Activated B cell treated with CpG ODN at 0.5 μM for 24 hours (primary cell): ENCODE measurements at regions not wholly inside any gene's neighbourhood (a gene's known extent, or its start where the extent isn't known, plus 50 kb on each side); places are given as distances from the start of the nearest gene placed in this dataset.

ENCODE experiments used
- ATAC-seq: fragments of 200-7000 bp; cut with Tn5 transposase; one replicate; pipeline ENCODE4 v1.10.0; 2021; ENCODE audit warnings: low read depth, mild to moderate bottlenecking, moderate library complexity
- CTCF ChIA-PET: fragments of 350-600 bp; sonication (Branson Sonifier 250); formaldehyde crosslinking; loops from one replicate; lab custom pipeline; 2021; ENCODE audit warnings: antibody characterized with exemption; lab: Charles Lee
- POLR2A ChIA-PET: fragments of 350-600 bp; sonication (Branson Sonifier 250); formaldehyde crosslinking; loops from one replicate; lab custom pipeline; 2021; ENCODE audit warnings: antibody characterized with exemption; lab: Charles Lee
- DNase-seq: peaks from one replicate; pipeline ENCODE4 v3.0.0; 2022
- H3K27ac Mint-ChIP-seq: one replicate; pipeline ENCODE4 v1.8.0; 2020; ENCODE audit warnings: mixed read lengths
- H3K27me3 Mint-ChIP-seq: one replicate; pipeline ENCODE4 v1.8.0; 2021; ENCODE audit warnings: mixed read lengths
- H3K36me3 Mint-ChIP-seq: one replicate; pipeline ENCODE4 v1.8.0; 2021; ENCODE audit warnings: low read depth, mixed read lengths
- H3K4me1 Mint-ChIP-seq: one replicate; pipeline ENCODE4 v1.8.0; 2021; ENCODE audit warnings: mixed read lengths
- H3K4me3 Mint-ChIP-seq: one replicate; pipeline ENCODE4 v1.8.0; 2020; ENCODE audit warnings: mild to moderate bottlenecking, mixed read lengths
- H3K9me3 Mint-ChIP-seq: one replicate; pipeline ENCODE4 v1.8.0; 2020; ENCODE audit warnings: mixed read lengths
- intact Hi-C: fragments of 100-400 bp; cut with micrococcal nuclease; formaldehyde crosslinking; loops from one replicate; pipeline ENCODE4 v1.15.1; 2024
- TF ChIP-seq, protein P1 (sequence below): fragments of 200-600 bp; IDR thresholded peaks from one replicate; pipeline ENCODE4 v1.8.0; 2022; ENCODE audit warnings: antibody characterized with exemption, mild to moderate bottlenecking

DNA sequence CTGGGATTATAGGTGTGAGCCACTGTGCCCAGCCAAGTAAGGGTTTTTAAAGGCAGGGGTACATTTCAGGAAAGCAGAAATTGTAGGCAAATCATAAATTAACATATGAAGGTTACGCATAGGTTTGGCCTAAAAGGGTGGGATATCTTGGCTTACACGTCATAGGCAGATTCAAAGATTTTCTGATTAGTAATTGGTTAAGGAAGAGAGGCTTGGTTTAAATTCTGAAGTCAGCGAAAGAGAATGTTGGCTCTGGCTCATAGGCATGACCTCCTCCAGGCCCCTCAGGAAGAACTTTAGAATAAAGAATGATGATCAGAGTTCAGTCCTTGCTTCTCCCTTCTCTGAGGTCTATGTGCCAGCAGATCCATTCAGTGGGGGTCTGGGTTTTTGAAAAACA, 124.8 kb upstream of the RBBP6 start:
- H3K9me3 Mint-ChIP-seq: peaks cover 6% of the 10 kb centered on the region
- ChIA-PET CTCF (no interaction called here), POLR2A (no interaction called here)
- H3K27me3 Mint-ChIP-seq: peaks cover 10% of the 10 kb centered on the region
- no peak for DNase-seq
- H3K27ac Mint-ChIP-seq: no peak overlapping the region
- TF ChIP-seq, protein P1, sequence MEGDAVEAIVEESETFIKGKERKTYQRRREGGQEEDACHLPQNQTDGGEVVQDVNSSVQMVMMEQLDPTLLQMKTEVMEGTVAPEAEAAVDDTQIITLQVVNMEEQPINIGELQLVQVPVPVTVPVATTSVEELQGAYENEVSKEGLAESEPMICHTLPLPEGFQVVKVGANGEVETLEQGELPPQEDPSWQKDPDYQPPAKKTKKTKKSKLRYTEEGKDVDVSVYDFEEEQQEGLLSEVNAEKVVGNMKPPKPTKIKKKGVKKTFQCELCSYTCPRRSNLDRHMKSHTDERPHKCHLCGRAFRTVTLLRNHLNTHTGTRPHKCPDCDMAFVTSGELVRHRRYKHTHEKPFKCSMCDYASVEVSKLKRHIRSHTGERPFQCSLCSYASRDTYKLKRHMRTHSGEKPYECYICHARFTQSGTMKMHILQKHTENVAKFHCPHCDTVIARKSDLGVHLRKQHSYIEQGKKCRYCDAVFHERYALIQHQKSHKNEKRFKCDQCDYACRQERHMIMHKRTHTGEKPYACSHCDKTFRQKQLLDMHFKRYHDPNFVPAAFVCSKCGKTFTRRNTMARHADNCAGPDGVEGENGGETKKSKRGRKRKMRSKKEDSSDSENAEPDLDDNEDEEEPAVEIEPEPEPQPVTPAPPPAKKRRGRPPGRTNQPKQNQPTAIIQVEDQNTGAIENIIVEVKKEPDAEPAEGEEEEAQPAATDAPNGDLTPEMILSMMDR: no peak
- H3K4me1 Mint-ChIP-seq: peaks cover 12% of the 10 kb centered on the region
- H3K4me3 Mint-ChIP-seq: no peak overlapping the region
- intact Hi-C loops: no loop called here
- no peak for ATAC-seq
- H3K36me3 Mint-ChIP-seq: no peaks in the 10 kb centered on the region

DNA sequence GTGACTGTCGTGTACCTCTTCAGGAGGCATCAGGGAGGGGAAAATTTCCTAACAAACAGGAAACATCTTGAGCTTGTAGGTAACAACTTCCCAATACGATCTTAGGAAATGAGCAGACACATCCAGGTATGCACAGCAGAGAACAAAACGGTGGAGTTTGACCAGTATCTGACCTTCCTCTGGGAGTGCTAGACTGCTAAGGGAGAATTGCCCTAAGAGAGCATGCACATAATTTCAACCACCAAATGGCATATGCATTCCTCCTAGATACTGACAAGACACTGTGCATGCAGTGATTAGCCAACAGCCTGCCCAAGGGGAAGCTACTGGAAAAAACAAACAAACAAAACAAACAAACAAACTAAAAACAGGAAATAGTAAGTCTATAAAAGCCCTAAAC, 120.6 kb upstream of the RBBP6 start:
- POLR2A ChIA-PET: no interaction called here
- no peak overlapping the region for H3K4me3 Mint-ChIP-seq
- no peak overlapping the region for H3K27ac Mint-ChIP-seq

DNA sequence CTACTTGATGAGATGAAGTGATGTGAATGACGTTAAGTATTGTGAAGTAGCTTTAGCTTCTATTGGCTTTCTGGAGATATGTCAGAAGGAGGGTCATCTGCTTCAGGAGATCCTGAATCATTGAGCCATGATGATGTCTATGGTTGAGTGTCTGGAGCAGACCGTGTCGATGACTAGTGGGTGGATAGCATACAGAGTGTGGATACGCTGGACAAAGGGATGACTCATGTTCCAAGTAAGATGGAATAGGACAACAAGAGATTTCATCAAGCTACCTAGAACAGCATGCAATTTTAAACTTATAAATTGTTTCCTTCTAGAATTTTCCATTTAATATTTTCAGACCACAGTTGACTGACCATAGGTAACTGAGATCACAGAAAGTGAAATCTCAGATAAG, 116.1 kb upstream of the RBBP6 start:
- peaks cover 6% of the 10 kb centered on the region for H3K27me3 Mint-ChIP-seq
- no peak overlapping the region for H3K27ac Mint-ChIP-seq
- CTCF ChIA-PET: no interaction called here
- H3K36me3 Mint-ChIP-seq: no peaks in the 10 kb centered on the region
- no peak for DNase-seq
- peaks cover 16% of the 10 kb centered on the region for H3K4me1 Mint-ChIP-seq
- intact Hi-C loops: no loop called here
- no peak overlapping the region for H3K4me3 Mint-ChIP-seq
- TF ChIP-seq, protein P1: no peak
- peaks cover under 1% of the 10 kb centered on the region for H3K9me3 Mint-ChIP-seq
- no peak for ATAC-seq
- POLR2A ChIA-PET: no interaction called here

More for the DNA sequence above, 120.6 kb upstream of the RBBP6 start:
- ATAC-seq (no peak), DNase-seq (no peak)
- Mint-ChIP-seq H3K27me3 (peaks cover 10% of the 10 kb centered on the region), H3K36me3 (no peaks in the 10 kb centered on the region), H3K4me1 (peaks cover 17% of the 10 kb centered on the region), H3K9me3 (peaks cover 6% of the 10 kb centered on the region)
- TF ChIP-seq, protein P1: no peak
- intact Hi-C loops: no loop called here
- CTCF ChIA-PET: no interaction called here

- H3K4me1 Mint-ChIP-seq: peaks cover 6% of the 10 kb centered on the region
- no peak for ATAC-seq
- no peak overlapping the region for H3K4me3 Mint-ChIP-seq
- POLR2A ChIA-PET: no interaction called here
- intact Hi-C loops: no loop called here
- no peak for DNase-seq
- H3K36me3 Mint-ChIP-seq: no peaks in the 10 kb centered on the region
- TF ChIP-seq, protein P1: no peak
- H3K9me3 Mint-ChIP-seq: no peaks in the 10 kb centered on the region
- H3K27me3 Mint-ChIP-seq: peaks cover 6% of the 10 kb centered on the region
- CTCF ChIA-PET: no interaction called here
- H3K27ac Mint-ChIP-seq: no peak overlapping the region
Measured at GRCh38 chr16:24424364-24424763, 115.0 kb upstream of the RBBP6 start.

DNA sequence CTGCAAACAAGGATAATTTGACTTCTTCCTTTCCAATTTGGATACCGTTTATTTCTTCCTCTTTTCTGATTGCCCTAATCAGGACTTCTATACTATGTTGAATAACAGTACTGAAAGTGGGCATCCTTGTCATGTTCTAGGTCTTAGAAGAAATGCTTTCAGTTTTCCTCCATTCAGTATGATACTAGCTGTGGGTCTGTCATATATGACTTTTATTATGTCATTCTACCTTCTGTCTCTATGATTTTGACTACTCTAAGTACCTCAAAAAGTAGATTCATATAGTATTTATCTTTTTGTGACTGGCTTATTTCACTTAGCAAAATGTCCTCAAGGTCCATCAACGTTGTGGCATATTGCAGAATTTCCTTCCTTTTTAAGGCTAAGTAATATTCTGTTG, 111.5 kb upstream of the RBBP6 start:
- TF ChIP-seq, protein P1: no peak
- Mint-ChIP-seq H3K4me3 (no peak overlapping the region), H3K27me3 (peaks cover 11% of the 10 kb centered on the region), H3K27ac (no peak overlapping the region), H3K4me1 (no peaks in the 10 kb centered on the region), H3K36me3 (no peaks in the 10 kb centered on the region), H3K9me3 (no peaks in the 10 kb centered on the region)
- POLR2A ChIA-PET: no interaction called here
- DNase-seq: no peak
- CTCF ChIA-PET: no interaction called here
- intact Hi-C loops: no loop called here
- no peak for ATAC-seq
